HK-2 (cell line): ENCODE measurements at regions not wholly inside any gene's neighbourhood (a gene's known extent, or its start where the extent isn't known, plus 50 kb on each side); places are given as distances from the start of the nearest gene placed in this dataset.

Experiments used
- DNase-seq: peaks from one replicate; pipeline ENCODE4 v3.0.0-alpha.2; 2018; ENCODE audit not compliant: unreplicated experiment

GRCh38 chr12:79534029-79534867 is 156.5 kb downstream of the PAWR start:
- DNase-seq = no peak

- DNase-seq = peak; percentile 23
Observed at GRCh38 chr12:79532907-79533288, 157.9 kb downstream of the PAWR start.

GRCh38 chr12:79531518-79531917 is 159.2 kb downstream of the PAWR start:
- DNase-seq = no peak

GRCh38 chr12:79527473-79527872 is 163.3 kb downstream of the PAWR start:
- DNase-seq = no peak

GRCh38 chr12:79525357-79525756 is 165.4 kb downstream of the PAWR start:
- DNase-seq = no peak

DNA sequence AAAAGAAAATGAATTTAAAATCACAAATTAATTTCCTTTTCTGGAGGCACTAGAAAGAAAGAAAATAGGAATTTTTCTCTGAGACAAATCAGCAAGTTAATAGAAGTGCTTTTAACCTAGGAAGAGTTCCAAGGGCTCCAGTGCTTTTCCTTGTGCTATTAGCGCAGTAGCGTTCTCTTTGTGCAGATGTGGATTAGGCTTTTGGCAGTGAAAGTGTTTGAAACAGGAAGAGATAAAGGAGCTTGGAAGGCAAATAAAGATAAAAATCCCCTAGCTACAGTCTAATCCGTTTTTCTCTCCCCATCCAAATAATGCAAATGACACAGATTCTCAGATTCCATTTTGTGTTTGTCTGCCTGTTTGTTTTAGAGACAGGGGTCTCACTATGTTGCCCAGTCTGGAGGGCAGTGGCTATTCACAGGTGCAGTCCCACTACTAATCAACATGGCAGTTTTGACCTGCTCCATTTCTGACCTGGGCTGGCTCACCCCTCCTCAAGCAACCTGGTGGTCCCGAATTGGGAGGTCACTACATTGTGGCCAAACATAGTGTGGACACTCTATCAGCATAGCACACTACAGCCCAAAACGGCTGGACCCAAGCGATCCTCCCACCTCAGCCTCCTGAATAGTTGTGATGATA is 166.1 kb downstream of the PAWR start:
- DNase-seq = no peak

GRCh38 chr12:79522989-79523386 is 167.8 kb downstream of the PAWR start:
- DNase-seq = no peak

GRCh38 chr12:79522257-79522988 is 168.3 kb downstream of the PAWR start:
- DNase-seq = no peak

DNA sequence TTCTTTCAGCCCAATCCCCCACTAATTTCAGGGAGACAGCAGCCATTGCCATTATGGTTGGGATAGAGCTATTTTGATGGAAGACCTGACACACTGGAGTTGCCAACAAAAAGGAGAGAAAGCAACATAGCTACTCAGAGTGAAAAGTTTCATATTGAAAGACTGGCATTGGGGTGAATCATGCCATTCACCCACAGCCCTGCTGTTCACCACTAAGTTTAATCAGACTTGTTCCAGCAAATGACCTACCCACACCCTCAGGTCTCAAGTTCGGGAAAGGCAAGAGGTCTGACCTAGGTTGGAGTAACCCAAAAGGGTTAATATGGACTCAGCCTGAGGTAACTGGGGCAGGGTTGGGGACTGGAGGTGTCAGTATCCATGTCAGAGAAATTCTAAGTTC is 169.2 kb downstream of the PAWR start:
- no peak for DNase-seq

- no peak for DNase-seq
Observed at GRCh38 chr12:79517363-79517762, 173.4 kb downstream of the PAWR start.

- no peak for DNase-seq
Observed at GRCh38 chr12:79515530-79515935, 175.2 kb downstream of the PAWR start.

DNA sequence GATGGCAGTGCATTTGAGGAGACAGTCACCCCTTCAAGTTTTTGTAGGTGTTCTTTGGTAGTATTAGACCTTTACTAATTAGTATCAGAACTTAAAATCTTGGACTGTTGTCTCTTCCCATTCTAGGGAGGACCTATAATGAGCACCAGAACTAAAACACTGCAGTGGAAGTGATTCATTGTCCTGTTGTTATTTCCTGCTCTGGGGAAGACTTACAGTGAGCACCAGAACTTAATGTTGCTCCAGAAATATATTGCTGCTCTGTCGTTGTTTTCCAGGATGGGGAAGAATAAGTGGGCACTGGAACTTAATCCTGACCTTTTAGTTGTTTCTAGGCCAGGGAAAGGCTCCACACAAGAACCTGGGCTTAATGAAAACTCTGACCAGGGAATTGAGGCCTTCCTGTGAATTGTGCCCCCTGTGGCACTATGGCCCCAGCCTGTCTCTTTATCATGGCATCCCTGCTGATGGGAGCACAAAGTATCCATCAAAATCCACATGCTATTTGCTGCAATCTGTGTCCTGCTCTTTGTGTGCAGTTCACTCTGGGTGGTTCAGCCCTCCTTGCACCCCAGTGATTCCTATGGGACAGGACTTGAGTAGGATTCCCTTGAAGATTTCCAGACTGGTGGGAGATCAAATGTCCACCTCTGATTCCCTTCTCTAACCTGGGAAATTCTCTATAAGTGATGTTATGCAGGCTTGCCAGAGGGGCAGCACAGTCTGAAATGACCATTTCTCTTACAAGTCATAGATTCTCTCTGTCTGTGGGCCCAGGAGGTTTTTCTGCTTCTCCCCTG is 175.8 kb downstream of the PAWR start:
- DNase-seq = no peak

DNA sequence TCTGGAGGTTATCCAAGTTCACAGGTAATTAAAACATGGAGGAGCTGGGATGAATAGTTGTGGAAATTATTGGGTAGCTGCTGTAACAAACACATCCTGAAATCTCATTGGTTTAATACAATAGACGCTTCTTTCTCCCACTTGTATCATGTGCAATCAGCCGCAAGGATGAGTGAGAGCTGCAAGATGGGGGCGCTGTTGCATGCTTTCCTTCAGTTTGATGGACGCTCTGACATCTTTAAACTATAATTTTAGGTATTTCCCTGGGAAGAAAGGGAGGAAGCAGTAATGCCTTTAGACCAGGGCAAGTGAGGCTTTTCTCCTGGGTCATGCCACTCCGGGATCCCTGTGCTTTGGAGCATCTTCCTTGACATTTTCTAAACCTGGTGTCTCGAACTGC is 178.7 kb downstream of the PAWR start:
- no peak for DNase-seq

DNA sequence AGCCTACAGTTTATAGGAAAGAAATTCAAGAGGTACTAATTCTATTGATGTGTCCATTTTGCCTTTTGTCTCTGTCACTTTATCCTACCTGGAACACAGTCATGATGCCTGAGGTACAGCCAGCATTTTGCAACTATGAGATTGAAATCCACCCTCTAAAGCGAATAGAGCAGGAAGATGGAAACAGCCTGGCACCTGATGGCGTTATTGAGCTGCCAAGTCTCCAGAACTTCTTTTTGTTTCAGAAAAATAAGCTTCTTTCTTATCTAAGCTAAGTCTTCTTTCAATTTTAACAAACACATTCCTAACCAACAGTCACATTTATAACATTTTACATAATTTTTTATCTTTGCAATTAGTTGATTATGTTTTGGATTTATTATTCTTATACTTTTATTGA is 182.1 kb downstream of the PAWR start:
- DNase-seq = no peak
